ENCODE measurements at regions not wholly inside any gene's neighbourhood (a gene's known extent, or its start where the extent isn't known, plus 50 kb on each side); places are given as distances from the start of the nearest gene placed in this dataset.
A peak's percentile ranks its signal among the peaks of the same experiment; 100 is the strongest.
"Not testable (repeated sequence)": the region's sequence is repeated elsewhere in the genome, so short reads cannot be mapped to it uniquely, and the experiment has no call there.

- DNase-seq: no peak
Observed at GRCh38 chr2:88396209-88396608, 56.3 kb downstream of the FOXI3 start.

DNA sequence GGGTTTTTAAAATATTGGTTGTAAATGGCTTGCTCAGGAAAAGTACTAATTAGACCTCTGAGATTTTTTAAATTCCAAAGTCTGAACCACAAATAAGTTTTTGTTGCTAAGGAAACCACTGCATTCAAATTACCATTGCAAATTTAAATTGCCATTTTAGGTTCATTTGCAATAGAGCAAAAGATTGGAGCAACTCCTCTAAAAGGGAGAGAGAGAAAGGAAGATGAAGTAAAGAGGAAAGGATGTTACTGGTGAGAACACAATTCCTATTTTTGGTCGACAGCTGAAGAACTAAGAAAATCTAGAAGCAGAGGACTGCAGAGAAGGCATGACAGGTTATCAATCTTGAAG is 74.9 kb downstream of the FOXI3 start:
- no peak for DNase-seq

- DNase-seq: no peak
Observed at GRCh38 chr2:88372042-88372441, 80.5 kb downstream of the FOXI3 start.

DNA sequence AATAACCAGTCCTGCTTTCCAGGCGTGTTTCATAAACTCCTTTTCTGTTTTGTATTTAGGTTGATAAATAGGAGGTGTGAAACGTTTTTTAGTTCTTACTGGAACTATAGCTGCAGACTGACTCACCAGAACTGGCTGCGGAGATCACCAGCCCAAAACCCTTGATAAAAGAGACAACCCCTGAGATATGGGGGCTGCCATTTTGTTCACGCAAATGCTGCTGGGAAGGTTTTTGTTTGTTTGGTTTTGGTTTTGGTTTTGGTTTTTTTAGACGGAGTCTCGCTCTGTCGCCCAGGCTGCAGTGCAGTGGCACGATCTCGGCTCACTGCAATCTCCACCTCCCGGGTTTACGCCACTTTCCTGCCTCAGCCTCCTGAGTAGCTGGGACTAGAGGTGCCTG is 87.1 kb downstream of the FOXI3 start:
- DNase-seq: not testable (repeated sequence)

GRCh38 chr2:88355486-88355885 is 97.0 kb downstream of the FOXI3 start:
- peak; percentile 33 for DNase-seq

- no peak for DNase-seq
Observed at GRCh38 chr2:88351249-88351601, 101.3 kb downstream of the FOXI3 start.

DNA sequence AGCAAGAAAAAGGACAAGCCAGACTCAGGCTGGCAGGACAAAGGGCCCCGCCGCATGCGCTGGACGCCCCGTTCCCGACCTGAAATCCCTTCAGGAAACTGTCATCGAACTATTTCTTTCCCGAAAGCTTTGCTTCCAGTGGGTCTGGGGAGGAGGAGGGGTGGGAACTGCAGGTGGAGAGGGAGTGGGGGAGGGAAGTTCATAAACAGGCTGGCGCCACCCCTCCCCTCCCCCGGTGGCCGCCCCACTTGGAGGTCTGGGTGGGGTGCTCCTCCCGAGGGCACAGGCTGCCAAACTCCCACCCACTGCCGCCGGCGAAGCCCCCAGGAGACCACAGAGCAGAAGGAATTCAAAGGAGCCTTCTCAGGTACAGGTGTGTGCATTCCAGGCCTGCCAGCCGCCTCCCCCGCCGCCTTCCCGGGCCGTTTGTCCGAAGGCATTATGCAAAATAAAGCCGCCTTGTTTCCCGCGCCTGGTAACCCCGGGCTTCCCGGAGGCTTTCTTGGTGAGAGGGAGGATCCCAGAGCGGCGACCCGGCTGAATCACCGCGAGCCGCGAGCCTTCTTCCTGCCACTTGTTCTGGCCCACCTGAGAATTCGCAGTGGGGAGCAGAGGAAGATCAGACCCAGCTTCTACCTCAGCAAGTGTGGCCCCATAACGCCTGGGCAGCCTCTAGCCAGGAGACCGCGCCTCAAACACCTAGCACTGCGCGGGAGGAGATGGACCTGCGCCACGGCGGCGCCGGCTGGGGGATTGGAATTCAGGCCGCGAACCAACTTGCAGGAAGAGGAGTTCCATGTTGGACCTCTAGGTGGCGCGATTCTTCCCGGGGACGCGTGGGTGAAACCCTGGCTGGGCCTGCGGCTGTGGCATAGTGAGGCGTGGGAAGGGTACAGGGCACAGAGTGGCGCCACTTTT is 101.9 kb downstream of the FOXI3 start:
- DNase-seq: peak; percentile 91

DNA sequence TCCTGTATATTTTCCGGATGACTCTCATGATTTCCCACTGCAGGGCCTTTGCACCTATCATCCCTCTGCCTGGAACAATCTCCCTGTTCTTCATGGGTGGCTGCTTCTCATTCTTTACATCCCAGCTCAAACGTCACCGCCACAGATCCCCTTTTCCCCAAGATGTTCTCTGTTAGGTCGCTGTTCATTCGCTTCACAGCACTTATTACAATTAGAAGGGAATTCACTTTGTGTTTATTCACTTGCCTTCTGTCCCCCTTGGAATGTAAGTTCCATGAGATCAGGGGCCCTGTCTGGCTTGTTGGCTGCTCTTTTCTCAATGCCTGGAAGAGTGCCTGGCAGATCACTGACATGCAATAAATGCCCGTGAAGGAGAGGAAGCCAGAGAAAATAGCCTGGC is 106.7 kb downstream of the FOXI3 start:
- DNase-seq: no peak

GRCh38 chr2:88342749-88343148 is 109.7 kb downstream of the FOXI3 start:
- peak; percentile 38 for DNase-seq

GRCh38 chr2:88334418-88334817 is 118.1 kb downstream of the FOXI3 start:
- DNase-seq: no peak

DNA sequence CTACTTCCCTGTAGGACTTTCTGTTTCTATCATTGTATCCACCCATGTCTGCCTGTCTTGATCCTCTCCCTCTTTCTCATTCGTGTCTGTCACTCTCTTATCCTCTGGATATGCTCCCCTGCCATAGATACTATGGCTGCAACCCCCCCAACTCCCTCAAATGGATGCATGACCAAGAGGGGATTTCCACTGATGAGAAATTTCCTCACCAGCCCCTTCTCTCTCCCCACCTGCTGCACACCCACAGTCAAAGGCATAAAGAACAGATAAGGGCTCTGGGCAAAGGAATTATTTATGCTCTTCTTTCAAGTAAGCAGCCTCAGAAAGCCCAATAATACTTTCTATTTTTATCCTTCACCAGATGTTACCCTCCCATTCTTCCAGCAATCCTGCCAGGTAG is 121.3 kb downstream of the FOXI3 start:
- peak; percentile 40 for DNase-seq

- peak; percentile 99 for DNase-seq
Observed at GRCh38 chr2:88329815-88330603, 122.5 kb downstream of the FOXI3 start.

- peak; percentile 35 for DNase-seq
Observed at GRCh38 chr2:88321449-88322248, 130.8 kb downstream of the FOXI3 start.

GRCh38 chr2:88320076-88320773 is 132.3 kb downstream of the FOXI3 start:
- DNase-seq: no peak

DNA sequence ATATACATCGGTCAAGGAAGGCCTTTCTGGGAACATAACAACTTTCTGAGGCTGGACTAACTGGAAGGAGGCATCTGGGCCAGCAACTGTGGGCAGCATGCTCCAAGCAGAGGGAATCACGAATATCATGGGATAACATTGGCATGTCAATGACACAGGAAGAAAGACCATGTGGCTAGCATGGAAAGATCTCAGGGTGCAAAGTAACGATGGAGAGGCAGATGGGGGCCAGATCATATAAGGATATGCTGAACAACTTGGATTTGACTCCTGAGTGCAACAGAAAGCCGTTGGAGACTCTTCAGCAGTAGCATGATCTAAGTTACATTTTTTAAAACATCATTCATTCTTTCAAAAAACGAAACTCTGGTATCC is 133.6 kb downstream of the FOXI3 start:
- no peak for DNase-seq

DNA sequence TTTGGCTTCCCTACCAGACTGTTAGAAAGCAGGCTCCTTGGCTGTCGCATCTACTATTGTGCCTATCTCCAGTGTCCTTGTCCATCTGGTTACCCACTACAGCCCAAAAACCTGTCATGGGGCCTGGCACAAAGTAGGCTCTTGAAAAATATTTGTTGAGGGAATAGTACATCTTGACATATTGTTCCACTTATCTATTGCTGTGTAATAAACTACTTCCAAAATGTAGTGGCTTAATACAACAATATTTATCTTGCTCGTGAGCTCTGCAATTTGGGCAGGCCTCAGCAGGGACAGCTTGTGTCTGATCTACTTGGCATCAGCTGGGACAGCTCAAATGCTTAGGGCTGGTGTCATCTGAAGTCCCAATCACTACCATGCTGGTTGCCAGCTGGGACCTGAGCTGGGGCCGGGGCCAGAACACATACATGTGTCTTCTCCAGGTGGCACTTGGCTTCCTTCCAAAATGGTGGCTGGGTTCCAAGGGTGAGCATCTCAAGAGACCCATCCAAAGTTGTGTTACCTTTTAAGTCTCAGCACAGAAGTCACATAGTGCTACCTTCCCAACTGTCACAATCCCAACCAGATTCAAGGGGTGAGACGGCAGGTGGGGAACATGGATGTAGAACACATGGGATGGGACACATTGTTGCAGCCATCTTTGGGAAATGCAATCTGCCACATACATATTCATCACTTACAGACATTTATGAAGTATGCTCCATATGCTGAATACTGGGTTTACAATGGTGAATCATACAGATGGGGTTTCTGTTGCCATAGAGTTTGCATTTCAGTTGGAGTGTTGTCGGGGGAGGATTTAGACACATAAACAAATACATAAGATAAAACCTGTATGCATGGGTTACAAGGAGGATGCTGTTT is 134.2 kb downstream of the FOXI3 start:
- DNase-seq: peak; percentile 21

DNA sequence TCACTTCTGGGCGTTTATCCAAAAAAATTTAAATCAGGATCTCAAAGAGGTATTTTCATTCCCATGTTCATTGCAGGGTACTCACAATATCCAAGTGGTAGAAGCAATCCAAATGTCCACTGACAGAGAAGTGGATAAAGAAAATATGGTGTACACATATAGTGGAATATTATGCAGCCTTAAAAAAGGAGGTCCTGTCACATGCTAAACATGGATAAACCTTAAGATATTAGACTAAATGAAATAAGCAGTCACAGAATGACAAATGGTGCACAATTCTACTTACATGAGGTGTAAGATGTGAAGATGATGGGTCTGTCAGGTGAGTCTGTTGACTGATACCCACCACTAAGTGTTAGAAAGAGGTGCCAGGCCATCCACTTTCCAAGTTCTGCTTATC is 140.6 kb downstream of the THNSL2 start:
- DNase-seq: no peak

DNA sequence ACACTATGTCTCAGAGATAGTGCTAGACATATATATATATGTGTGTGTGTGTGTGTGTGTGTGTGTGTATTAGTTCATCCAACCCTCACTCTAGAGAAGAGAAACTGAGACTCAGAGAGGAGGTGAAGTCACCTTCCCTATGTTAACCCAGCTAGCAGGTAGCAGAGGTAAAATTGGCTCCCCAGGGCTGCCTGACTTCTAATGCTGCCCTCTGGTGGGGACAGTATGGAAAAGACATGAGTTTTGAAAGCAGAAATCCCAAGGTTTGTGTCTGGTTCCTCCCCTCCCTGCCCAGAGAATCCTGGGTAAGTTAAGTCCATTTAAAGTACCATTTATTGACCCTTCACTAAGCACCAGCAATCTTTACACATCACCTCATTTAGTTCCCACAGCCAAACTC is 137.7 kb downstream of the THNSL2 start:
- peak; percentile 87 for DNase-seq

- DNase-seq: no peak
Observed at GRCh38 chr2:88303865-88304264, 133.7 kb downstream of the THNSL2 start.

DNA sequence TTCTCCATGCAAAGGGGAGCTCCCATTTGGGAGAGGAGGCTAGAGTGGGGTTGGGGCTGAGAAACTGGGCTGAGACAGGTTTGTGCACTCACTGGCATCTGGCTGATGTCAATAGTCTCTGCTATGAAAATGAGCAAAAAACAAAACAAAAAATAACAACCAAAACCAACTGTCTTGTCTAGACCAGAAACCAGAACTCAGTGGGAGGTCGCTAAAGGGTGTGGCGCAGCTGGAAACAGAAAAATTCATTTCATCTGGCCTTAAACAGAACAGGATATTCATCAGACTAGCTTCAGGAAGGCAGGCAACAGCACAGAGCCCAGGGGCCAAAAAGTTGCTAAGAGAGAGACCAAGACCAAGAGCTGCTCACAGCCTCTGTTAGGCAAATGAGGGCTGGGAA is 126.1 kb downstream of the THNSL2 start:
- no peak for DNase-seq

DNA sequence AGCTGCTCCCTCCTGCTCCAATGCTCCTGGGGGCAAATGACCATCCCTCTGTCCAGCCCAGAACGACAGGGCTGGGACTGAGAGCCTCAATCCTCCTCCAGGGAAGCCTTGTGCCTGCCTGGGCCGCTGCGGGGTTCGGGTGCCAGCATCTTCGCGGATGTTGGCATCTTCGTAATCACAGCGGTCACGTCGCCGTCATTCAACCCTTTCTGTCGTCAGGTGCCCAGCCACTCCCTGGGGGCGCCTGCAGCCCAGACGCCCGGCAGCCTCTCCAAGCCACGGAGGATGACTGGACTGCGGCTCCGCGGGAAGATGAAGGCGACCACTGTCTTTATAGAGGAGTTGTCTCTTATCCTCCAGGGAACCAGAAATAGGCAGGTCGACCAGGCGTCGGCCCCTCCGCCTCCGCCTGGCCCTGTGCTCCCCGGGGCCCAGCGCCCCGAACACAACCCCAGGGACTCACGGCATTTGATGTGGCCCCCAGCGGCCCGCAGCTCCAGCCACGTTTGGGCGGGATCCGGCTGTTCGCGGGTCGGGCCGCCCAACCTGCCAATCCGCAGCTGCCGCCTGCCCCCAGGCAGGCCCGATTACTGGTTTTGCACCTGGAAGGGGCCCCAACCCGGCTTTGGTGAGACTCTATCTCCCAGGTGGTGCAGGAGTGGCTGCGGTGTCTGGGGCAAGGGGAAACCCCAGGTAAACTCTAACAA is 113.9 kb downstream of the THNSL2 start:
- DNase-seq: no peak
